ENCODE measurements at regions not wholly inside any gene's neighbourhood (a gene's known extent, or its start where the extent isn't known, plus 50 kb on each side); places are given as distances from the start of the nearest gene placed in this dataset.

DNA sequence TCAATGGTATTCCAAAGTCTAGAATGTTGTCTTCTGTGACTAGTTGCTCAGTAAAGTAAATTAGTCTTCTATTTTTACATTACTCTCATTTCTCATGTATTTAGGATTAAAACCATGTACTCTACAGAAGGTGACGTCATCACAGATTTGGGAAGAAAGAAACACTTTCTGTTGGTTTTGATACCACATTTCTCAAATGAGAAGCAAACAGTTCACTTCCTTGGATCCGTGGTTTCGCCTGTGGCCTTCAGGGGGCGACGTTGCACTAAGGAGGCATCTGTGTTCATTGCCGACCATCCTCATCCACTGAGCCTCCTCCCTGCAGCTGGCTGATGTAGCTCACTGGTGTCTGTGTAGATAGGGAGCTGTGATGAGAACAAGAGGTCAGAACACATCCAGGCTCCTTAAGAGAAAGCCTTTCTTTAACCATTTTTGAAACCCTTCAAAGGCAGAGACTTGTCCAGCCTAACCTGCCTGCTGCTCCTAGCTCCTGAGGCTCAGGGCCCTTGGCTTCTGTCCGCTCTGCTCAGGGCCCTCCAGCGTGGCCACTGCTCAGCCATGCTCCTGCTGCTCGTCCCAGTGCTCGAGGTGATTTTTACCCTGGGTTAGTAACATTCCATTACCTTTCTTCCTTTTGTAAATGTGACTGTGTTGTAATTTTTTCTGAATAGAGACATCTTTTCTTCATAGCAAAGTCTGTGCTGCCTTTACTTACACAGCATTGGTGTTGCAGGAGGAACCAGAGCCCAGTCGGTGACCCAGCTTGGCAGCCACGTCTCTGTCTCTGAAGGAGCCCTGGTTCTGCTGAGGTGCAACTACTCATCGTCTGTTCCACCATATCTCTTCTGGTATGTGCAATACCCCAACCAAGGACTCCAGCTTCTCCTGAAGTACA lies 220.6 kb upstream of the OR4E1 start:
- WGBS, 3 donors, result 44 to 51% (median 47%) methylated on average over 13 of the region's 13 CpGs
- Histone ChIP-seq H3K27me3 (ENCODE audit: control insufficient read depth in 3 of 3, insufficient read depth in 3 of 3, low read length in 3 of 3) (no peaks in the 10 kb centered on the region), H3K27ac (ENCODE audit: low read depth in 1 of 3, low read length in 2 of 3) (no peak overlapping the region), H3K4me1 (ENCODE audit: control insufficient read depth in 3 of 3, insufficient read depth in 2 of 3, low read depth in 1 of 3, low read length in 2 of 3) (no peaks in the 10 kb centered on the region), H3K4me3 (ENCODE audit: low read depth in 1 of 3, low read length in 3 of 3) (no peak overlapping the region), H3K9me3 (ENCODE audit: control insufficient read depth in 2 of 2, insufficient read depth in 1 of 2, low read depth in 1 of 2, low read length in 1 of 2) (no peaks in the 10 kb centered on the region), H3K36me3 (ENCODE audit: control insufficient read depth in 3 of 3, insufficient read depth in 2 of 3, low read depth in 1 of 3, low read length in 3 of 3) (no peaks in the 10 kb centered on the region)
- FAIRE-seq (no peak), DNase-seq (peak in 1 of 2 donors; percentile 8)

DNA sequence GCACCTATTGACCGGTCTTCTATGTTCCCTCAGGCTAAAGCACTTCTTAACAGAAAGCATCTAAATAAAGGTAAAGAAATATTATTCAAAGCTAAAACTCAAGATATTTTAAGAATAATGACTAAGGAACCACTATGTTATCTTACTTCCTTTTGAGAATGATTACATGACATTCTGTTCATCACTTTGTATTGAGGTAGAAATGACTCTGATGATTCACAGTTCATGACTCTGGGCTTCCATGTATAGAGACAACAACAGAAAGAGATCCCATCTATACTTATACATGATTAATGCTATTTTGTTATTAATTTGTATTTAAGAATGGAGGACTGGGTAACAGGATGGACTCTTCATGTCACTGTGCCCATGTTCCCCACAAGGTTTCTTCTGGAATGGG lies 218.3 kb upstream of the OR4E1 start:
- 91 to 97% (median 95%) methylated on average over 1 of the region's 1 CpG for WGBS, 3 donors
- FAIRE-seq, result no peak
- DNase-seq, result no peak

DNA sequence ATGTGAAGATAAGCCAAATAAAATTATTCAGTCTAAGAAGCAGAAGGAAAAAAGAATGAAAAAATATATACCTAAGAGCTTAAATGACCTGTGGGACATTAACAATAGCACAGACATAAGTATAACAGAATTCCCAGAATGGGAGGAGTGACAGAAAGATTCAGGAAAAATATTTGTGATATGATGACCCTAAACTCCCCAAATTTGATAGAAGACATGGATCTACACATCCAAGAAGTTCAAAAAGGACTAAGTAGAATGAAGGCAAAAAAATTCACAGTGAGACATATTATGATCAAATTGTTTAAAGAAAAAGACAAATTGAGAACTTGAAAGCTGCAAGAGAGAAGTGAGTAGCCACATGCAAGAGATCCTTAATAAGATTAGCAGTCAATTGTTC lies 211.4 kb upstream of the OR4E1 start:
- FAIRE-seq (no peak), DNase-seq (no peak)

More for the DNA sequence above, 218.3 kb upstream of the OR4E1 start:
- Histone ChIP-seq H3K27ac (ENCODE audit: low read depth in 1 of 3, low read length in 2 of 3) (no peak overlapping the region), H3K4me3 (ENCODE audit: low read depth in 1 of 3, low read length in 3 of 3) (no peak overlapping the region), H3K27me3 (ENCODE audit: control insufficient read depth in 3 of 3, insufficient read depth in 3 of 3, low read length in 3 of 3) (no peaks in the 10 kb centered on the region), H3K4me1 (ENCODE audit: control insufficient read depth in 3 of 3, insufficient read depth in 2 of 3, low read depth in 1 of 3, low read length in 2 of 3) (no peaks in the 10 kb centered on the region), H3K9me3 (ENCODE audit: control insufficient read depth in 2 of 2, insufficient read depth in 1 of 2, low read depth in 1 of 2, low read length in 1 of 2) (no peaks in the 10 kb centered on the region), H3K36me3 (ENCODE audit: control insufficient read depth in 3 of 3, insufficient read depth in 2 of 3, low read depth in 1 of 3, low read length in 3 of 3) (no peaks in the 10 kb centered on the region)

DNA sequence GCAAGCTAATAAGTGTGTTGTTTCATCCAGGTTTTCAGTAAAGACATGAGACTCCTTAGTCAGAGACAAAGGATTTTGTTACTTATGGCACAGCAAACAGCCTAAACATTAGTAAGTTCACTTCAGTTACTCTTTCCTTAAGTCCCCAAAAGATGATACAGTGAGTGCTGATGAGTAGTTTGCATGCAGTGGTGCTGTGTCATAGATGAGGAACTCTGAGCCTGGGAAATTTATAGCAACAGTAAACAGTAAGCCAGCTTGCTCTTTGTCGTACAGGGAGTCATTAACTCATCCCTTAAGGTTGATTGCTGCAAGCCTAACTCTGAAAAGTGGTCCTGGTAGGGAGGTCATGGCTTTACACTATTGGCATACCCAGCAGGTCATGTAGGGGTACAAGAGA lies 208.6 kb upstream of the OR4E1 start:
- 47 to 55% (median 48%) methylated on average over 1 of the region's 1 CpG for WGBS, 3 donors
- Histone ChIP-seq H3K27ac (ENCODE audit: low read depth in 1 of 3, low read length in 2 of 3) (no peak overlapping the region), H3K27me3 (ENCODE audit: control insufficient read depth in 3 of 3, insufficient read depth in 3 of 3, low read length in 3 of 3) (no peaks in the 10 kb centered on the region), H3K9me3 (ENCODE audit: control insufficient read depth in 2 of 2, insufficient read depth in 1 of 2, low read depth in 1 of 2, low read length in 1 of 2) (no peaks in the 10 kb centered on the region), H3K4me3 (ENCODE audit: low read depth in 1 of 3, low read length in 3 of 3) (no peak overlapping the region), H3K36me3 (ENCODE audit: control insufficient read depth in 3 of 3, insufficient read depth in 2 of 3, low read depth in 1 of 3, low read length in 3 of 3) (no peaks in the 10 kb centered on the region), H3K4me1 (ENCODE audit: control insufficient read depth in 3 of 3, insufficient read depth in 2 of 3, low read depth in 1 of 3, low read length in 2 of 3) (no peaks in the 10 kb centered on the region)
- DNase-seq, result no peak
- no peak for FAIRE-seq

More for the DNA sequence above, 211.4 kb upstream of the OR4E1 start:
- H3K4me1 ChIP-seq (ENCODE audit: control insufficient read depth in 3 of 3, insufficient read depth in 2 of 3, low read depth in 1 of 3, low read length in 2 of 3), result no peaks in the 10 kb centered on the region
- no peak overlapping the region for H3K27ac ChIP-seq (ENCODE audit: low read depth in 1 of 3, low read length in 2 of 3)
- H3K27me3 ChIP-seq (ENCODE audit: control insufficient read depth in 3 of 3, insufficient read depth in 3 of 3, low read length in 3 of 3), result no peaks in the 10 kb centered on the region
- H3K36me3 ChIP-seq (ENCODE audit: control insufficient read depth in 3 of 3, insufficient read depth in 2 of 3, low read depth in 1 of 3, low read length in 3 of 3), result no peaks in the 10 kb centered on the region
- H3K4me3 ChIP-seq (ENCODE audit: low read depth in 1 of 3, low read length in 3 of 3), result no peak overlapping the region
- no peaks in the 10 kb centered on the region for H3K9me3 ChIP-seq (ENCODE audit: control insufficient read depth in 2 of 2, insufficient read depth in 1 of 2, low read depth in 1 of 2, low read length in 1 of 2)

DNA sequence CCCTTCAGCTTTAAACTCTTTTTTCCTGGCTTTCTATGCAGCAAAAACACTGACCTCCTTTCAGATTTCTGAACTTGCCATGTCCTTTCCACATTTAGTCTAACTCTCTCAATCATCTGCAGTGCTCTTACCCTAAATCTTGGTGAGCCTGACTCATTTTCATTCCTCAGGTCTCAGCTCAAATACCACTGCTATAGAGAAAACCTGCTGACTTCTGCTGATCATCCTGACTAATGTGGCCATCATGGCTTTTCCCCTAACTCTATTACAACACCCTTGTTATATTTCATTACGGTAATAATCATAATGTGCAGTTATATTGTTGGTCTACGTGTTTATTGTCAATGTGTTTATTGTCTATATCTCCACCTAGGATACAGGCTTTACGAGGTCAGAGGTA lies 207.3 kb upstream of the OR4E1 start:
- Histone ChIP-seq H3K4me1 (ENCODE audit: control insufficient read depth in 3 of 3, insufficient read depth in 2 of 3, low read depth in 1 of 3, low read length in 2 of 3) (no peaks in the 10 kb centered on the region), H3K4me3 (ENCODE audit: low read depth in 1 of 3, low read length in 3 of 3) (no peak overlapping the region), H3K27ac (ENCODE audit: low read depth in 1 of 3, low read length in 2 of 3) (no peak overlapping the region), H3K36me3 (ENCODE audit: control insufficient read depth in 3 of 3, insufficient read depth in 2 of 3, low read depth in 1 of 3, low read length in 3 of 3) (no peaks in the 10 kb centered on the region), H3K9me3 (ENCODE audit: control insufficient read depth in 2 of 2, insufficient read depth in 1 of 2, low read depth in 1 of 2, low read length in 1 of 2) (no peaks in the 10 kb centered on the region), H3K27me3 (ENCODE audit: control insufficient read depth in 3 of 3, insufficient read depth in 3 of 3, low read length in 3 of 3) (no peaks in the 10 kb centered on the region)
- no peak for FAIRE-seq
- 30 to 45% (median 31%) methylated on average over 3 of the region's 3 CpGs for WGBS, 3 donors
- DNase-seq, result no peak

DNA sequence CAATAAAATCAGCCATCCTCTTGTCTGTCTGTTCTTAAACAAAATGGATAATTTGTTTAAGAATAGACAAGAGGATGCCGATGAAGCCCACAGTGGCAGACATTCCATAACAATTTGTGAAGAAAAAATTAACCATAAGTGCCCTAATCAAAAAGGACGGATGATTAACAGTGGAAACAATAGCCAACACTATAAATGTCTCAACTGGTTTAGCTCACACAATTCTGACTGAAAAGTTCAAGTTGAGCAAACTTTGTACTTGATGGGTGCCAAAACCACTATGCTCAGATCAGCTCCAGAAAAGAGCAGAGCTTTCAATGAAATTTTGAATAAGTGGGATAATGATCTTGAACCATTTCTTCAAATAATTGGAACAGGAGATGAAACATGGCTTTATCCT lies 202.2 kb upstream of the OR4E1 start:
- H3K4me1 ChIP-seq (ENCODE audit: control insufficient read depth in 3 of 3, insufficient read depth in 2 of 3, low read depth in 1 of 3, low read length in 2 of 3), result no peaks in the 10 kb centered on the region
- no peak for FAIRE-seq
- H3K27ac ChIP-seq (ENCODE audit: low read depth in 1 of 3, low read length in 2 of 3), result no peak overlapping the region
- H3K9me3 ChIP-seq (ENCODE audit: control insufficient read depth in 2 of 2, insufficient read depth in 1 of 2, low read depth in 1 of 2, low read length in 1 of 2), result no peaks in the 10 kb centered on the region
- H3K4me3 ChIP-seq (ENCODE audit: low read depth in 1 of 3, low read length in 3 of 3), result no peak overlapping the region
- H3K27me3 ChIP-seq (ENCODE audit: control insufficient read depth in 3 of 3, insufficient read depth in 3 of 3, low read length in 3 of 3), result no peaks in the 10 kb centered on the region
- no peak for DNase-seq
- no peaks in the 10 kb centered on the region for H3K36me3 ChIP-seq (ENCODE audit: control insufficient read depth in 3 of 3, insufficient read depth in 2 of 3, low read depth in 1 of 3, low read length in 3 of 3)
- WGBS, 3 donors, result 68 to 82% (median 77%) methylated on average over 2 of the region's 2 CpGs

DNA sequence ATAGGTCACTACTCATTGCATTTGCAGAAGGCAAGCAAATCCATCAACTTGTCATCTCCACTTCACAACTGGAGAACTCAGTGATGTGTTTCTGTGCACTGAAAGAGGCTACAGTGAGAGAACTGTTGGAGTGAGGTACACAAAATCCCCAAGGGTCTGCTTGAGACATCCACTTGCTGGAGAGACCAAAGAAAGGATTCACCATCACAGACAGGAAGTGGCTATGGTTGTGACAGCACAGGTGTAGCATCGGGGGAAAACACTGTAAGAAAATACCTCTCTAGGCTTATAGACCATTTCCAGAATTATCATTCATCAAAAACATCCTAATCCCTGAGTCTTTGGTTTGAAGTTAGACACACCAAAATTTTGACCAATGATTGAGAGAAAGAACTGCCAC lies 201.3 kb upstream of the OR4E1 start:
- Histone ChIP-seq H3K36me3 (ENCODE audit: control insufficient read depth in 3 of 3, insufficient read depth in 2 of 3, low read depth in 1 of 3, low read length in 3 of 3) (no peaks in the 10 kb centered on the region), H3K27ac (ENCODE audit: low read depth in 1 of 3, low read length in 2 of 3) (no peak overlapping the region)
- WGBS, 3 donors, result 69 to 83% (median 78%) methylated on average over 1 of the region's 1 CpG

DNA sequence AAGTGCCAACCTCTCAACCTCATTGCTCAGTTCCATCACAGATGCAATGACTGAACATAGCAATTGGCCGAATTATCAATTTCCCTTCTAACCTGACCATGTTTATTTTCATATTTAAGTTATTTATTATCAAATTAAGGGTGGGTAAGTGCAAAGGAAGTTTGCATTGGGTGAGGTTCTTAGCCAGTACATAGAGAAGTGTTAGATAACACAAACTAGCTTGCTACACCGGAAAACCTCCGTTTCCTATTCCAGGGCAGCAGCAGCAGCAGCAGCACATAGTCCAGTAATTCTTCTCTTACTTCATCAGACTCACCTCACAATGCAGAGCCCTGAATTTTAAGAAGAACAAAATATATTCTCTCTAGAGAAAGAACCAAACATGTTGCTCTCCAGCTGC lies 200.5 kb upstream of the OR4E1 start:
- DNase-seq, result peak in 1 of 2 donors; percentile 9
- H3K27ac ChIP-seq (ENCODE audit: low read depth in 1 of 3, low read length in 2 of 3), result no peak overlapping the region
- no peak overlapping the region for H3K4me3 ChIP-seq (ENCODE audit: low read depth in 1 of 3, low read length in 3 of 3)
- no peaks in the 10 kb centered on the region for H3K36me3 ChIP-seq (ENCODE audit: control insufficient read depth in 3 of 3, insufficient read depth in 2 of 3, low read depth in 1 of 3, low read length in 3 of 3)
- 54 to 61% (median 57%) methylated on average over 3 of the region's 3 CpGs for WGBS, 3 donors
- no peak for FAIRE-seq
- H3K4me1 ChIP-seq (ENCODE audit: control insufficient read depth in 3 of 3, insufficient read depth in 2 of 3, low read depth in 1 of 3, low read length in 2 of 3), result no peaks in the 10 kb centered on the region
- H3K27me3 ChIP-seq (ENCODE audit: control insufficient read depth in 3 of 3, insufficient read depth in 3 of 3, low read length in 3 of 3), result no peaks in the 10 kb centered on the region
- no peaks in the 10 kb centered on the region for H3K9me3 ChIP-seq (ENCODE audit: control insufficient read depth in 2 of 2, insufficient read depth in 1 of 2, low read depth in 1 of 2, low read length in 1 of 2)

More for the DNA sequence above, 201.3 kb upstream of the OR4E1 start:
- peak in 1 of 2 donors; percentile 11 for DNase-seq
- no peak overlapping the region for H3K4me3 ChIP-seq (ENCODE audit: low read depth in 1 of 3, low read length in 3 of 3)
- no peaks in the 10 kb centered on the region for H3K27me3 ChIP-seq (ENCODE audit: control insufficient read depth in 3 of 3, insufficient read depth in 3 of 3, low read length in 3 of 3)
- H3K9me3 ChIP-seq (ENCODE audit: control insufficient read depth in 2 of 2, insufficient read depth in 1 of 2, low read depth in 1 of 2, low read length in 1 of 2), result no peaks in the 10 kb centered on the region
- H3K4me1 ChIP-seq (ENCODE audit: control insufficient read depth in 3 of 3, insufficient read depth in 2 of 3, low read depth in 1 of 3, low read length in 2 of 3), result no peaks in the 10 kb centered on the region
- FAIRE-seq, result no peak
